Erythroblast (primary cell): ENCODE measurements at regions not wholly inside any gene's neighbourhood (a gene's known extent, or its start where the extent isn't known, plus 50 kb on each side); places are given as distances from the start of the nearest gene placed in this dataset.
"Not testable (repeated sequence)": the region's sequence is repeated elsewhere in the genome, so short reads cannot be mapped to it uniquely, and the experiment has no call there.

Experiments
- GATA1 ChIP-seq: IDR thresholded peaks from 2 replicates; pipeline ENCODE4 v1.6.1; 2011; ENCODE audit warnings: low read depth, mild to moderate bottlenecking, control low read depth, low read length, moderate library complexity
- POLR2A ChIP-seq: IDR thresholded peaks from 2 replicates; pipeline ENCODE4 v1.6.1; 2011; ENCODE audit warnings: mild to moderate bottlenecking, low read length

GRCh38 chr6:27825848-27826611 is 86.2 kb downstream of the OR2B2 start:
- TF ChIP-seq POLR2A, GATA1: not testable (repeated sequence)
